ENCODE measurements at regions not wholly inside any gene's neighbourhood (a gene's known extent, or its start where the extent isn't known, plus 50 kb on each side); places are given as distances from the start of the nearest gene placed in this dataset.
A peak's percentile ranks its signal among the peaks of the same experiment; 100 is the strongest.

- TF ChIP-seq EZH2 (IDR thresholded peaks at IDR 0.05; ENCODE audit: low read length, missing control alignments) (no peak), CTCF (conservative IDR thresholded peaks at IDR 0.05 in 1 of 2, IDR thresholded peaks at IDR 0.05 in 1 of 2; ENCODE audit: low read depth in 1 of 2, low read length in 2 of 2) (no peak)
- DNase-seq (ENCODE audit: low read depth in 2 of 2): no peak
- Histone ChIP-seq H4K20me1 (ENCODE audit: control insufficient read depth, extremely low read depth, insufficient read depth, low read length) (no peaks in the 10 kb centered on the region), H3K4me3 (replicated peaks in 1 of 4; ENCODE audit: control extremely low read depth in 1 of 4, insufficient read depth in 1 of 4, low read depth in 3 of 4, low read length in 4 of 4) (no peak overlapping the region), H2AFZ (ENCODE audit: low read length) (no peak overlapping the region), H3K36me3 (ENCODE audit: control insufficient read depth, insufficient read depth, low read length) (no peaks in the 10 kb centered on the region), H3K4me1 (ENCODE audit: control insufficient read depth, extremely low read depth, insufficient read depth, low read length) (no peaks in the 10 kb centered on the region), H3K27me3 (ENCODE audit: control insufficient read depth, insufficient read depth, low read length) (no peaks in the 10 kb centered on the region), H3K9ac (ENCODE audit: insufficient read depth, low read length) (no peak overlapping the region), H3K4me2 (ENCODE audit: extremely low read depth, insufficient read depth, low read length) (no peak overlapping the region), H3K9me3 (ENCODE audit: control insufficient read depth, insufficient read depth, low read depth, low read length) (no peaks in the 10 kb centered on the region), H3K79me2 (ENCODE audit: control insufficient read depth, insufficient read depth, low read length) (no peaks in the 10 kb centered on the region), H3K27ac (ENCODE audit: insufficient read depth, low read length) (no peak overlapping the region)
These were observed 78.4 kb downstream of the CBLL2 start for GRCh38 chrX:22351076-22351475.

GRCh38 chrX:22351966-22352365 lies 79.3 kb downstream of the CBLL2 start:
- H3K79me2 ChIP-seq (ENCODE audit: control insufficient read depth, insufficient read depth, low read length): no peaks in the 10 kb centered on the region
- no peaks in the 10 kb centered on the region for H4K20me1 ChIP-seq (ENCODE audit: control insufficient read depth, extremely low read depth, insufficient read depth, low read length)
- no peak overlapping the region for H2AFZ ChIP-seq (ENCODE audit: low read length)
- no peaks in the 10 kb centered on the region for H3K9me3 ChIP-seq (ENCODE audit: control insufficient read depth, insufficient read depth, low read depth, low read length)
- DNase-seq (ENCODE audit: low read depth in 2 of 2): no peak
- no peaks in the 10 kb centered on the region for H3K4me1 ChIP-seq (ENCODE audit: control insufficient read depth, extremely low read depth, insufficient read depth, low read length)
- H3K36me3 ChIP-seq (ENCODE audit: control insufficient read depth, insufficient read depth, low read length): no peaks in the 10 kb centered on the region
- no peak overlapping the region for H3K27ac ChIP-seq (ENCODE audit: insufficient read depth, low read length)
- TF ChIP-seq EZH2 (IDR thresholded peaks at IDR 0.05; ENCODE audit: low read length, missing control alignments) (no peak), CTCF (conservative IDR thresholded peaks at IDR 0.05 in 1 of 2, IDR thresholded peaks at IDR 0.05 in 1 of 2; ENCODE audit: low read depth in 1 of 2, low read length in 2 of 2) (no peak)
- H3K4me2 ChIP-seq (ENCODE audit: extremely low read depth, insufficient read depth, low read length): no peak overlapping the region
- no peak overlapping the region for H3K9ac ChIP-seq (ENCODE audit: insufficient read depth, low read length)
- H3K27me3 ChIP-seq (ENCODE audit: control insufficient read depth, insufficient read depth, low read length): no peaks in the 10 kb centered on the region
- no peak overlapping the region for H3K4me3 ChIP-seq (replicated peaks in 1 of 4; ENCODE audit: control extremely low read depth in 1 of 4, insufficient read depth in 1 of 4, low read depth in 3 of 4, low read length in 4 of 4)

GRCh38 chrX:22357621-22358020 lies 84.9 kb downstream of the CBLL2 start:
- Histone ChIP-seq H3K4me1 (ENCODE audit: control insufficient read depth, extremely low read depth, insufficient read depth, low read length) (no peaks in the 10 kb centered on the region), H2AFZ (ENCODE audit: low read length) (no peak overlapping the region), H3K27ac (ENCODE audit: insufficient read depth, low read length) (no peak overlapping the region), H3K9me3 (ENCODE audit: control insufficient read depth, insufficient read depth, low read depth, low read length) (no peaks in the 10 kb centered on the region), H4K20me1 (ENCODE audit: control insufficient read depth, extremely low read depth, insufficient read depth, low read length) (no peaks in the 10 kb centered on the region), H3K4me2 (ENCODE audit: extremely low read depth, insufficient read depth, low read length) (no peak overlapping the region), H3K9ac (ENCODE audit: insufficient read depth, low read length) (no peak overlapping the region), H3K79me2 (ENCODE audit: control insufficient read depth, insufficient read depth, low read length) (no peaks in the 10 kb centered on the region), H3K4me3 (replicated peaks in 1 of 4; ENCODE audit: control extremely low read depth in 1 of 4, insufficient read depth in 1 of 4, low read depth in 3 of 4, low read length in 4 of 4) (no peak overlapping the region), H3K27me3 (ENCODE audit: control insufficient read depth, insufficient read depth, low read length) (no peaks in the 10 kb centered on the region), H3K36me3 (ENCODE audit: control insufficient read depth, insufficient read depth, low read length) (no peaks in the 10 kb centered on the region)
- peak in 1 of 2 donors; percentile 26 for DNase-seq (ENCODE audit: low read depth in 2 of 2)
- no peak for TF ChIP-seq EZH2 (IDR thresholded peaks at IDR 0.05; ENCODE audit: low read length, missing control alignments)

All from fibroblast of lung (primary cell).